ENCODE measurements at regions not wholly inside any gene's neighbourhood (a gene's known extent, or its start where the extent isn't known, plus 50 kb on each side); places are given as distances from the start of the nearest gene placed in this dataset.
"Not testable (repeated sequence)": the region's sequence is repeated elsewhere in the genome, so short reads cannot be mapped to it uniquely, and the experiment has no call there.

GRCh38 chr16:10232757-10233156 lies 50.5 kb upstream of the GRIN2A start:
- DNase-seq (ENCODE audit: low read depth in 2 of 2), result no peak

- DNase-seq (ENCODE audit: low read depth in 2 of 2), result no peak
Measured at GRCh38 chr16:10239640-10240039, 57.4 kb upstream of the GRIN2A start.

- DNase-seq (ENCODE audit: low read depth in 2 of 2), result no peak
Measured at GRCh38 chr16:10240854-10241613, 58.8 kb upstream of the GRIN2A start.

- DNase-seq (ENCODE audit: low read depth in 2 of 2), result no peak
Measured at GRCh38 chr16:10242097-10242496, 59.9 kb upstream of the GRIN2A start.

- no peak for DNase-seq (ENCODE audit: low read depth in 2 of 2)
Measured at GRCh38 chr16:10242916-10243315, 60.7 kb upstream of the GRIN2A start.

GRCh38 chr16:10245002-10245401 lies 62.8 kb upstream of the GRIN2A start:
- DNase-seq (ENCODE audit: low read depth in 2 of 2), result no peak

GRCh38 chr16:10250137-10250828 lies 68.1 kb upstream of the GRIN2A start:
- DNase-seq (ENCODE audit: low read depth in 2 of 2), result no peak

GRCh38 chr16:10252155-10252554 lies 69.9 kb upstream of the GRIN2A start:
- DNase-seq (ENCODE audit: low read depth in 2 of 2), result no peak

GRCh38 chr16:10253409-10253808 lies 71.2 kb upstream of the GRIN2A start:
- no peak for DNase-seq (ENCODE audit: low read depth in 2 of 2)

- no peak for DNase-seq (ENCODE audit: low read depth in 2 of 2)
Measured at GRCh38 chr16:10255728-10256127, 73.5 kb upstream of the GRIN2A start.

- DNase-seq (ENCODE audit: low read depth in 2 of 2), result peak in 1 of 2 donors; percentile 1
Measured at GRCh38 chr16:10256784-10257641, 74.8 kb upstream of the GRIN2A start.

GRCh38 chr16:10257642-10258251 lies 75.5 kb upstream of the GRIN2A start:
- DNase-seq (ENCODE audit: low read depth in 2 of 2), result not testable (repeated sequence)

- DNase-seq (ENCODE audit: low read depth in 2 of 2), result not testable (repeated sequence)
Measured at GRCh38 chr16:10258930-10259603, 76.8 kb upstream of the GRIN2A start.

- DNase-seq (ENCODE audit: low read depth in 2 of 2), result no peak
Measured at GRCh38 chr16:10261077-10261476, 78.8 kb upstream of the GRIN2A start.

GRCh38 chr16:10261526-10261925 lies 79.3 kb upstream of the GRIN2A start:
- DNase-seq (ENCODE audit: low read depth in 2 of 2), result not testable (repeated sequence)

GRCh38 chr16:10262377-10263132 lies 80.3 kb upstream of the GRIN2A start:
- no peak for DNase-seq (ENCODE audit: low read depth in 2 of 2)

GRCh38 chr16:10265770-10266615 lies 83.8 kb upstream of the GRIN2A start:
- no peak for DNase-seq (ENCODE audit: low read depth in 2 of 2)

GRCh38 chr16:10266809-10267208 lies 84.6 kb upstream of the GRIN2A start:
- no peak for DNase-seq (ENCODE audit: low read depth in 2 of 2)

GRCh38 chr16:10269632-10270031 lies 87.4 kb upstream of the GRIN2A start:
- no peak for DNase-seq (ENCODE audit: low read depth in 2 of 2)
